Colonic mucosa (tissue), 4 donors: ENCODE measurements at regions not wholly inside any gene's neighbourhood (a gene's known extent, or its start where the extent isn't known, plus 50 kb on each side); places are given as distances from the start of the nearest gene placed in this dataset.

Source experiments
- DNase-seq: peaks from one replicate; pipeline ENCODE4 v3.0.0-alpha.2; 2020
- H3K27ac ChIP-seq: fragments of 200-600 bp; one replicate; pipeline ENCODE4 v1.8.0; 2021
- H3K27me3 ChIP-seq: fragments of 200-600 bp; one replicate; pipeline ENCODE4 v1.8.0; 2021
- H3K36me3 ChIP-seq: fragments of 200-600 bp; one replicate; pipeline ENCODE4 v1.8.0; 2021
- H3K4me1 ChIP-seq: fragments of 200-600 bp; one replicate; pipeline ENCODE4 v1.8.0; 2021; ENCODE audit warnings: mild to moderate bottlenecking
- H3K4me3 ChIP-seq: fragments of 200-600 bp; one replicate; pipeline ENCODE4 v1.8.0; 2021
- H3K9ac ChIP-seq, 2 donors: one replicate each; pipeline ENCODE4 v1.7.0; 2013; ENCODE audit warnings: control low read depth in 2 of 2, low read depth in 2 of 2, low read length in 2 of 2
- H3K9me3 ChIP-seq: fragments of 200-600 bp; one replicate; pipeline ENCODE4 v1.8.0; 2021
- CTCF ChIP-seq: fragments of 200-600 bp; IDR thresholded peaks from one replicate; pipeline ENCODE4 v1.8.0; 2022; ENCODE audit warnings: antibody characterized with exemption, mild to moderate bottlenecking
- intact Hi-C: fragments of 100-400 bp; cut with DNase I; formaldehyde crosslinking; loops from one replicate; pipeline ENCODE4 v1.14.1; 2022
- donor health status: healthy.
- donor health status: DM: no; HTN: no; CAD: no.
- donor health status: DM: no; HTN: no; CAD: no.

DNA sequence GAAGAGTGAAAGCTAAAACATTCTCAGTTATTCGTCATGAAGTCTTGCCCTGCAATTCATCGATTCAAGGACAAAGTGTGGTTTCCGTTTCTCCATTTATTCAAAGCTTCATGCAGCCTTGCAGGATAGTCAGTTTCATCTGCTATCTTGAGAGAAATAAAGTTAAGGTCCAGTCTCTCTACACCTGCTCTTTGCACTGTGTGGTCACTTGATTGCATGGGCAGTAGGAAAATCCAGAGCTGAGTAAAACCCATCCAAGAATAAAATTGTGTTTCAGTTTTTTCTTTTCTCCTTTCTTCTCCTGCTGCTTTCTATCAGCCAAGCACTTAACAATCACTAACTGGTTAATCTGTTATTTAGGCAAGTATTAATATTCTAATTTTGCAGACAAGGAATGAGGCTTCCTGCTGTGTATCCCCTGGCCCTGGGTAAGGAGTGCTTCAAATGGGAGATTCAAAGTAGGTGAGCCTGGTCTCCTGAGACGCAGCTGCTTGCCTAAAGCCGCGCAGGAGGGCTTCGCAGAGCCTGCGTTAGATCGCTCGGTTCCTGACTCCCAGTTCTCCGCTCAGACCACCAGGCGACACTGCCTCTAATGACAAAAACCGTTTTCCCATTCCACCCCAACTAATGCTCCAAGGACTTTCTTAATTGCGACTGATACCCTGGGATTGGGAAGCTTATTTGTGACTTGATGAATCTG lies 808.3 kb downstream of the TFAP2A start:
- Histone ChIP-seq H3K27ac (no peak overlapping the region), H3K4me3 (no peak overlapping the region), H3K36me3 (no peaks in the 10 kb centered on the region), H3K4me1 (no peaks in the 10 kb centered on the region), H3K9me3 (no peaks in the 10 kb centered on the region), H3K27me3 (no peaks in the 10 kb centered on the region), H3K9ac (no peak overlapping the region)
- DNase-seq: no peak
- intact Hi-C loops: no loop called here
- no peak for TF ChIP-seq CTCF

DNA sequence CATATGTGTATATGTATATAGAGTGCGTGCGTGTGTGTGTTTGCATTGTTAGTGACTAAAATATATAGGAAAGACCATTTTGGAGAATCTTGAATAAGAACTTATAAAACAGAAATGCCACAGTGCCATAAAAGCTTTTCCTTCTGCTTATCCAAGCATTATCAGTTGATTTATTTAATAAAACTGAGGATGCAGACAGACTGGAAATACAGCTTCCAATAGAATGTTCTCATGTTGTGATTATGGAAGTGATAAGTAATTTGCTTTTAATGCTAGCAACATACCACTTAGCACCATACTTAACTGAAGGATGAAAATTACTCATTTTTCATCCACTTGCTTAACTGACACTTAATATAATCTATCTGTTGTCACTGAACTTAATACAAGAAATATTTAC lies 820.1 kb downstream of the TFAP2A start:
- no peaks in the 10 kb centered on the region for H3K27me3 ChIP-seq
- H3K27ac ChIP-seq: no peak overlapping the region
- no peak for TF ChIP-seq CTCF
- H3K4me1 ChIP-seq: no peaks in the 10 kb centered on the region
- H3K9me3 ChIP-seq: no peaks in the 10 kb centered on the region
- intact Hi-C loops: no loop called here
- DNase-seq: no peak
- no peak overlapping the region for H3K4me3 ChIP-seq
- H3K9ac ChIP-seq: no peak overlapping the region
- H3K36me3 ChIP-seq: no peaks in the 10 kb centered on the region

- H3K9me3 ChIP-seq: no peaks in the 10 kb centered on the region
- intact Hi-C loops: no loop called here
- no peaks in the 10 kb centered on the region for H3K4me1 ChIP-seq
- no peaks in the 10 kb centered on the region for H3K27me3 ChIP-seq
- H3K27ac ChIP-seq: no peak overlapping the region
- TF ChIP-seq CTCF: no peak
- no peak for DNase-seq
- H3K9ac ChIP-seq: no peak overlapping the region
- H3K4me3 ChIP-seq: no peak overlapping the region
- H3K36me3 ChIP-seq: no peaks in the 10 kb centered on the region
These were observed 821.3 kb downstream of the TFAP2A start for GRCh38 chr6:9593554-9593953.

GRCh38 chr6:9583753-9584352 lies 831.0 kb downstream of the TFAP2A start:
- no peak for TF ChIP-seq CTCF
- Histone ChIP-seq H3K9me3 (no peaks in the 10 kb centered on the region), H3K27me3 (no peaks in the 10 kb centered on the region), H3K4me3 (no peak overlapping the region), H3K27ac (no peak overlapping the region), H3K36me3 (no peaks in the 10 kb centered on the region), H3K4me1 (no peaks in the 10 kb centered on the region), H3K9ac (no peak overlapping the region)
- DNase-seq: no peak
- intact Hi-C loops: no loop called here

GRCh38 chr6:9581155-9581554 lies 833.7 kb downstream of the TFAP2A start:
- no peak for DNase-seq
- Histone ChIP-seq H3K4me3 (no peak overlapping the region), H3K4me1 (no peaks in the 10 kb centered on the region), H3K27ac (no peak overlapping the region), H3K27me3 (no peaks in the 10 kb centered on the region), H3K9me3 (no peaks in the 10 kb centered on the region), H3K36me3 (no peaks in the 10 kb centered on the region), H3K9ac (no peak overlapping the region)
- intact Hi-C loops: no loop called here
- TF ChIP-seq CTCF: no peak
